NCI-H1694 treated with DMSO at 0.1 percent for 48 hours (cell line): ENCODE measurements at regions not wholly inside any gene's neighbourhood (a gene's known extent, or its start where the extent isn't known, plus 50 kb on each side); places are given as distances from the start of the nearest gene placed in this dataset.

Experiments
- DNase-seq: peaks from one replicate; lab custom pipeline; 2025; lab: John Stamatoyannopoulos, UW

- no peak for DNase-seq
Measured at GRCh38 chr1:82486468-82486867, 685.7 kb downstream of the ADGRL2 start.

GRCh38 chr1:82485591-82486369 lies 685.0 kb downstream of the ADGRL2 start:
- DNase-seq: no peak

GRCh38 chr1:82483146-82483545 lies 682.4 kb downstream of the ADGRL2 start:
- DNase-seq: no peak

- no peak for DNase-seq
Measured at GRCh38 chr1:82478916-82479315, 678.2 kb downstream of the ADGRL2 start.

- no peak for DNase-seq
Measured at GRCh38 chr1:82472489-82473131, 671.9 kb downstream of the ADGRL2 start.

- no peak for DNase-seq
Measured at GRCh38 chr1:82466891-82467290, 666.2 kb downstream of the ADGRL2 start.

GRCh38 chr1:82466416-82466815 lies 665.7 kb downstream of the ADGRL2 start:
- DNase-seq: no peak

GRCh38 chr1:82465024-82465423 lies 664.3 kb downstream of the ADGRL2 start:
- no peak for DNase-seq

GRCh38 chr1:82464362-82465001 lies 663.7 kb downstream of the ADGRL2 start:
- no peak for DNase-seq

GRCh38 chr1:82463951-82464350 lies 663.2 kb downstream of the ADGRL2 start:
- DNase-seq: peak; percentile 62

- DNase-seq: no peak
Measured at GRCh38 chr1:82462366-82462765, 661.6 kb downstream of the ADGRL2 start.

GRCh38 chr1:82455342-82455741 lies 654.6 kb downstream of the ADGRL2 start:
- DNase-seq: no peak

GRCh38 chr1:82454431-82454830 lies 653.7 kb downstream of the ADGRL2 start:
- DNase-seq: no peak

GRCh38 chr1:82453511-82454185 lies 652.9 kb downstream of the ADGRL2 start:
- no peak for DNase-seq

- DNase-seq: no peak
Measured at GRCh38 chr1:82452096-82452495, 651.4 kb downstream of the ADGRL2 start.

GRCh38 chr1:82451191-82451590 lies 650.5 kb downstream of the ADGRL2 start:
- DNase-seq: no peak

- DNase-seq: no peak
Measured at GRCh38 chr1:82449506-82450057, 648.8 kb downstream of the ADGRL2 start.

- no peak for DNase-seq
Measured at GRCh38 chr1:82446955-82447354, 646.2 kb downstream of the ADGRL2 start.

GRCh38 chr1:82446236-82446635 lies 645.5 kb downstream of the ADGRL2 start:
- no peak for DNase-seq

- no peak for DNase-seq
Measured at GRCh38 chr1:82445827-82446226, 645.1 kb downstream of the ADGRL2 start.

GRCh38 chr1:82445132-82445531 lies 644.4 kb downstream of the ADGRL2 start:
- DNase-seq: no peak

- peak; percentile 5 for DNase-seq
Measured at GRCh38 chr1:82441402-82441801, 640.7 kb downstream of the ADGRL2 start.
